GM06990 (cell line): ENCODE measurements at regions not wholly inside any gene's neighbourhood (a gene's known extent, or its start where the extent isn't known, plus 50 kb on each side); places are given as distances from the start of the nearest gene placed in this dataset.
"Not testable (repeated sequence)": the region's sequence is repeated elsewhere in the genome, so short reads cannot be mapped to it uniquely, and the experiment has no call there.

ENCODE experiments used
- DNase-seq: peaks from one replicate; pipeline ENCODE4 v3.0.0-alpha.2; 2011; ENCODE audit not compliant: insufficient read length; ENCODE audit errors: extremely low read depth
- H3K27me3 ChIP-seq: replicated peaks from 2 replicates; pipeline ENCODE4 v1.6.0; 2011; ENCODE audit warnings: low read length; ENCODE audit not compliant: control insufficient read depth, insufficient read depth
- H3K36me3 ChIP-seq: 2 replicates; pipeline ENCODE4 v1.5.1; 2011; ENCODE audit warnings: low read length; ENCODE audit not compliant: control insufficient read depth, insufficient read depth
- H3K4me3 ChIP-seq: replicated peaks from 2 replicates; pipeline ENCODE4 v1.5.1; 2011; ENCODE audit warnings: low read depth, mild to moderate bottlenecking, control low read depth, low read length
- TF ChIP-seq, protein P1 (sequence below): IDR thresholded peaks from 2 replicates; pipeline ENCODE4 v1.5.1; 2011; ENCODE audit warnings: low read length, control low read depth, mild to moderate bottlenecking, inconsistent platforms; ENCODE audit not compliant: insufficient read depth, poor library complexity, severe bottlenecking

DNA sequence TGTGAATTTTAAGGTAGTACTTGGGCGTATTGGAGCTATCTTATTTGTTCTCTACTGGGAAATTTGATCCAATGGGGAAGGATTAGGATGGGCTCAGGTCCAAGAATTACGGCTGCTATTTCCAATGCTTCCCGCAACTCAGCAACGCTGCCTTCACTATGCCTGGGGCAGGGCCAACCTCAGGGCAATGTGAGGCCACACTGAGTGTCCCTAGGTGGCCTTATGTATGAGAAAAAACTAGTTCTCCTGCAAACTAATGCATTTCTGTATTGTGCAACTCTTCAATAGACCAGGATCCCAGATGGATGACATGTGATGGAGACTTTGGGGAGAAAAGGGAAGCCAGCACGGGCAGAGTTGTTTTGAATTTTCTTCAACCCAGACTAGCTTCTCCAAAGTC lies 168.1 kb downstream of the DUSP10 start:
- Histone ChIP-seq H3K27me3 (no peaks in the 10 kb centered on the region), H3K4me3 (no peak overlapping the region), H3K36me3 (no peaks in the 10 kb centered on the region)
- no peak for DNase-seq
- TF ChIP-seq, protein P1, sequence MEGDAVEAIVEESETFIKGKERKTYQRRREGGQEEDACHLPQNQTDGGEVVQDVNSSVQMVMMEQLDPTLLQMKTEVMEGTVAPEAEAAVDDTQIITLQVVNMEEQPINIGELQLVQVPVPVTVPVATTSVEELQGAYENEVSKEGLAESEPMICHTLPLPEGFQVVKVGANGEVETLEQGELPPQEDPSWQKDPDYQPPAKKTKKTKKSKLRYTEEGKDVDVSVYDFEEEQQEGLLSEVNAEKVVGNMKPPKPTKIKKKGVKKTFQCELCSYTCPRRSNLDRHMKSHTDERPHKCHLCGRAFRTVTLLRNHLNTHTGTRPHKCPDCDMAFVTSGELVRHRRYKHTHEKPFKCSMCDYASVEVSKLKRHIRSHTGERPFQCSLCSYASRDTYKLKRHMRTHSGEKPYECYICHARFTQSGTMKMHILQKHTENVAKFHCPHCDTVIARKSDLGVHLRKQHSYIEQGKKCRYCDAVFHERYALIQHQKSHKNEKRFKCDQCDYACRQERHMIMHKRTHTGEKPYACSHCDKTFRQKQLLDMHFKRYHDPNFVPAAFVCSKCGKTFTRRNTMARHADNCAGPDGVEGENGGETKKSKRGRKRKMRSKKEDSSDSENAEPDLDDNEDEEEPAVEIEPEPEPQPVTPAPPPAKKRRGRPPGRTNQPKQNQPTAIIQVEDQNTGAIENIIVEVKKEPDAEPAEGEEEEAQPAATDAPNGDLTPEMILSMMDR, result no peak

DNA sequence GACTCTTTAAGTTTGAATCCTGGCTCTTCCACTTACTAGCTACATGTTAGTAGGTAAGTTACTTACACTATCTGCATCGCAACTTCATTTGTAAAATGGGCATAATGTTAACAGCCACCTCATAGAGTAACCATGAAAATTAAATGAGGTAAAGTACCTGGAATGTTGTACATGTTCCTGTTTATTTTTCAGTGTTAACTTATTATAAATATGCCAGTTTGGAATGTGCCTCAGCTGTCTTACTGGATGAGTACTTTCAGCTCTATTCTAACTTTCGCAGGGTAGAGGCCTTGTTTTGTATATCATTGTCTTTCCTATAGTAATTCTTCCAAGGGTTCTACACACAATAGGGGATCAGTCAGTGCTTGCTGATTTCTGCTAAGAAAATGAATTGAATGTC lies 167.4 kb downstream of the DUSP10 start:
- Histone ChIP-seq H3K27me3 (no peaks in the 10 kb centered on the region), H3K4me3 (no peak overlapping the region), H3K36me3 (no peaks in the 10 kb centered on the region)
- no peak for DNase-seq
- TF ChIP-seq, protein P1, result no peak

DNA sequence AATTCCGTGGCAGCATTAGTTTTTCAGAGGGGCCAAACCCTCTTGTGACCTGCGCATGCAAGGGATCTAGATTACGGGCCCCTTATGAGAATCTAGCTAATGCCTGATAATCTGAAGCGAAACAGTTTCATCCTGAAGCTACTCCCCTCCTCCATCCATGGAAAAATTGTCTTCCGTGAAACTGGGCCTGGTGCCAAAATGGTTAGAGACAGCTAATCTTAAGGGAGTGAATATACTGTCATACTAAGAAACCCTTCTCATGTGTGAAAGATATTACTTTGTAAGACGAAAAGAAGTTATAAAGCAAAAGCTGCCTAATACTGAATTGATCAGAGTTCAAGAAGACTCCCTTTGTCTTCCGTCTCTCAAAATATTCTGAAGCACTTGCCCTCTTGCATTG lies 166.3 kb downstream of the DUSP10 start:
- DNase-seq, result no peak
- H3K4me3 ChIP-seq, result no peak overlapping the region
- TF ChIP-seq, protein P1, result no peak
- no peaks in the 10 kb centered on the region for H3K27me3 ChIP-seq
- no peaks in the 10 kb centered on the region for H3K36me3 ChIP-seq

DNA sequence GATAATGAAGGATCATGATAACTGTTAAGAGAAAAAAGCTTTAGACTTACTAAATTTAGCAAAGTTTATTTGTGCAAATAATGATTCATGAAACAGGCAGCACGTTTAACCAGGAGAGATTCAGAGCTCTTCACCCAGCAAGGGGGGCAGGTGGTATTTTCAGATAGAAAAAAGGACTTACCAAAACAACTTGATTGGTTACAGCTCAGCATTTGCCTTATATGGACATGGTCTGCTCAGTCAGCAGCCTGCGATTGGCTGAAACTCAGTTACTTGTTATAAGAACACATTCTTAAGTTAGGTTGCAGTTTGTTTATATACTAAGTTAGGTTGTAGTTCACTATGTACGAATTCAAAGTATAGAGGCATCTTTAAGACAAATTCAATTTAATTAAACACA lies 165.6 kb downstream of the DUSP10 start:
- H3K4me3 ChIP-seq, result no peak overlapping the region
- TF ChIP-seq, protein P1, result no peak
- H3K36me3 ChIP-seq, result no peaks in the 10 kb centered on the region
- no peak for DNase-seq
- no peaks in the 10 kb centered on the region for H3K27me3 ChIP-seq

DNA sequence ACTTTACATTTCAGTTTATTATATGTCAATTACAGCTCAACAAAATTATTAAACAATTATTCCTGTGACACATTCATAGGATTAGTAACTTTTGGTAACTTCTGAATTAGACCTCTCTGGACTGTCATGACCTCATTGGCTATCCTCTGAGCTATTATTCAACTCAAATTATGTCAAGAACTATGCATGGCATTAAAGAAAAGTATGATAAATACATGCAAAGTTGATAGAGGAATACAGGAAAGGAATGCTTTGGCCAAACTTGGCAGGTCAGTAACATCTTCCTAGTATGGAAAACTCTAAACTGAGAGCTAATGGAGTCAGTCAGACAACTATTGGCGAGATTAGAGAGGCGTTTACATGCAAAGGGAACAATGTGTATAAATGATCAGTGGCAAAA lies 158.4 kb downstream of the DUSP10 start:
- H3K27me3 ChIP-seq, result no peaks in the 10 kb centered on the region
- no peak for DNase-seq
- no peaks in the 10 kb centered on the region for H3K36me3 ChIP-seq
- TF ChIP-seq, protein P1, result no peak
- H3K4me3 ChIP-seq, result no peak overlapping the region

DNA sequence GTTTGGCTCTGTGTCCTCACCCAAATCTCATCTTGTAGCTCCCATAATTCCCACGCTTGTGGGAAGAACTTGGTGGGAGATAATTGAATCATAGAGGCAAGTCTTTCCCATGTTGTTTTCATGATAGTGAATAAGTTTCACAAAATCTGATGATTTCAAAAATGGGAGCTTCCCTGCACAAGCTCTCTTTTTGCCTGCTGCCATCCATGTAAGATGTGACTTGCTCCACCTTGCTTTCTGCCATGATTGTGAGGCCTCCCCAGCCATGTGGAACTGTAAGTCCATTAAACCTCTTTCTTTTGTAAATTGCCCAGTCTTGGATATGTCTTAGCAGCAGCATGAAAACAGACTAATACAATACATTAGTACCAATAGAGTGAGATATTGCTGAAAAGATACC lies 154.9 kb downstream of the DUSP10 start:
- not testable (repeated sequence) for H3K36me3 ChIP-seq, H3K27me3 ChIP-seq, DNase-seq, H3K4me3 ChIP-seq

DNA sequence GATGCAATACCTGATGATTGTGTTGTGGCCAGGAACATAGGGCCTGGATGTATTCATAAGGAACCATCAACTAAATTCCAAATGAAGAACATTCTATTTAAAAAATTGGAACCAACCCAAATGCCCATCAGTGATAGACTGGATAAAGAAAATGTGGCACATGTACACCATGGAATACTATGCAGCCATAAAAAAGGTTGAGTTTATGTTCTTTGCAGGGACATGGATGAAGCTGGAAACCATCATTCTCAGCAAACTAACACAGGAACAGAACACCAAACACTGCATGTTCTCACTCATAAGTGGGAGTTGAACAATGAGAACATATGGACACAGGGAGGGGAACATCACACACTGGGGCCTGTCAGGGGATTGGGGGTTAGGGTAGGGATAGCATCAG lies 150.6 kb downstream of the DUSP10 start:
- H3K4me3 ChIP-seq, H3K36me3 ChIP-seq, H3K27me3 ChIP-seq, DNase-seq: not testable (repeated sequence)
